NCI-H1105 (cell line): ENCODE measurements at regions not wholly inside any gene's neighbourhood (a gene's known extent, or its start where the extent isn't known, plus 50 kb on each side); places are given as distances from the start of the nearest gene placed in this dataset.
A peak's percentile ranks its signal among the peaks of the same experiment; 100 is the strongest.

Experiments used
- DNase-seq: peaks from one replicate; lab custom pipeline; 2025; lab: John Stamatoyannopoulos, UW

DNA sequence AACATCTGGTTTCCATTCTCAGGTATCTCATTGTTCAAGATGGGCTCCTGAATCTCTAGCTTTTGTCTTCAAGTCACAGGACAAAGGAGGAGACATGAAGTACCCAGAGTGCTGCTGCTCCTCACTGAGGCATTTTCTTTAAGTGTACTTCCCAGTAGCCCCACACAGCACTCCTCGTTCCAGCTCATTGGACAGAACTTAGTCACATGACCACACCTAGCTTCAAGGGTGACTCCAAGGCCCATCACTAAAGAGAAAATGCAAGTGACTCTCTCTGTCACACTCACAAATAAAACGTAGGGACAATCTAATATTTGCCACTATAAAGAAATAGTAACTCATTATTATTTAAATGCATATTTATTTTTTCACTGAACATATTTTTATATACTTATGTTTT is 58.3 kb upstream of the NEUROD6 start:
- no peak for DNase-seq

- DNase-seq, result no peak
Observed at GRCh38 chr7:31407178-31407676, 66.7 kb upstream of the NEUROD6 start.

GRCh38 chr7:31408140-31408729 is 67.7 kb upstream of the NEUROD6 start:
- no peak for DNase-seq

DNA sequence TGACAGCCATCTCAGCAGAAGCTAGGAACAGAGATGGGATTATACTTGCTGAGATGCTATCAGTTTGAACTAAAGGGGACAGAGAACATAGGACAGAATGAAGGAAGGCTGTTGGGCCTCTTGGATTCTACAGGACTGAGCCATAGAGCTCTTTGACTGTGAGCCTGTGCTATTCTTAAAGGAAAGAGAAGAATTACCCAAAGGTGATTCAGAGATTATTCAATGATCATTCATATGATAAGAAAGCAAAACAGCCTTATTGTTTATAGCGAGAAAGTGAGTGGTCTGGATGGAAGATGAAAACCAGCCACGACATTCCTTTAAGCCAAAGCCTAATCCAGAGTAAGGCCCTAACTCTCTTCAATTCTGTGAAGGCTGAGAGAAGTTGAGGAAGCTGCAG is 69.7 kb upstream of the NEUROD6 start:
- no peak for DNase-seq

DNA sequence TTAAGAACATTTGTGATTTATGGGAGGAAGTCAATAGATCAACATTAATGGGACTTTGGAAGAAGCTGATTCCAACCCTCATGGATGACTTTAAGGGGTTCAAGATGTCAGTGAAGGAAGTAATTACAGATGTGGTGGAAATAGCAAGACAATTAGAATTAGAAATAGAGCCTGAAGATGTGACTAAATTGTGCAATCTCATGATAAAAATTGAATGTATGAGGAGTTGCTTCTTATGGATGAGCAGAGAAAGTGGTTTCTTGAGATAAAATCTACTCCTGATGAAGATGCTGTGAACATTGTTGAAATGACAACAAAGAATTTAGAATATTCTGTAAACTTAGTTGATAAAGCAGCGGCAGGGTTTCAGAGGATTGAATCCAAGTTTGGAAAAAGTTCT is 70.9 kb upstream of the NEUROD6 start:
- no peak for DNase-seq

DNA sequence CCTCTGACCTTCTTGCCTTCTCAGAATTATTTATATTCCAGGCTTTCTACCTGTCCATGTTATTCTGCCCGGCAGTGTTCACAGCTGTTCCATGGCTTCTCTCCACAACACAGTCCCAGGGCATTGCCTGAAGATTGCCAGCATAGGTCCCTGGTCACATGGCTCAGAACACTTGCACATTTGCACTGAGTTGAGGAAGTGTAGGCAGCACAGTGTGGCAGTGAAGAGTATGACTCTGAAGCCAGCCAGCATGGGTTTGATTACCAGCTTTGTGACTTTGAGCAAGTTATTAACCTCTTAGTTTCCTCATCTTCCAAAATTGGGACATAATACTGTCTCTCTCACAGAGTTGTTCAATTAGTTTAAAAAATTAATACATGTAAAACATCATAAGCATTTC is 73.2 kb upstream of the NEUROD6 start:
- no peak for DNase-seq

DNA sequence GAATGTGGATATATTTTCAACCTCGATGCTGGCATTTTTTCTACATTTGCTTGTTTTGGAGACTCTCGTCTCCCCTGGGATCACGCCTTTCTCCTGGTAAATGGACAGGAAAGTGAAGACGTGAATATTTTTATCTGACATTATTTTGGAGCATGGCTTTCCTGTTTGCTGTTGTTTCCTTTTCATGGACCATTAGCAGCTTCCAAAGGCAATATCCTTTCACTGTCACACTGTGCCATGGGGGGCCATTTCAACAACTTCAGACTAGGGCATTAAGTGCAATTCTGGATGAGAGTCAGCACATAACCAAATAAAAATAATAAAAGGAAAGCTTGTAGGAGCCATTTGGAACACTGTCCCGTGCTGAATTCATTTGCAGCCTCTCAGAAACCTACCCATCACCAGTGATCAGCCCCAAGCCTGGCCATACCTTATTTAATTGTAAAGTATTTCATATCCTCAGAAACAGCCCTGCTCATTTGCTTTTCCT is 75.9 kb upstream of the NEUROD6 start:
- no peak for DNase-seq

- no peak for DNase-seq
Observed at GRCh38 chr7:31418928-31419327, 78.4 kb upstream of the NEUROD6 start.

DNA sequence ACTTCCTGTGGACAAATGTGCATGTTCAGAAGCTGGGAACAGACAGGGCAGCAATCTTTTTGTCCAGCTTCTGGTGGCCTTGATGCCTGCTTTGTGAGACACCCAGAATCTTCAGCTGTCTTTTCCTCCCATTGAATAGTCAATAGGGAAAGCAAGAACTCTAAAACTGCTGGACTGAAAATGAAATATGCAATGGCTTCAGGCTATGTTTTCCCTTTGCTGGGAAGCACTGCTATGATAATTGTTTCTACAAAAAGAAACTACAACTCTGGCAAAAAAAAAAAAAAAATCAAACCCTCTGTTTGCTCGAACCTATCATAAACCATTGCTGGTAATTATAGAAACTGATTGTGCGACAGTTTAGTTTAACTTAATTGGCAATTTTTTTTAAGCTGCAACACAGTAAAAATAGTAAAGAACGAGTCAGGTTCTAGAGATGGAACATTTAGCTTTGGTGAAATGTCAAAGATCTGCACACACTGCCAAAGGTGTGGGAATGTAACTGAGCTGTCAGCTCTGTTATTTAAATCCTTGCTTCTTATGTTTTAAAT is 79.1 kb upstream of the NEUROD6 start:
- no peak for DNase-seq

DNA sequence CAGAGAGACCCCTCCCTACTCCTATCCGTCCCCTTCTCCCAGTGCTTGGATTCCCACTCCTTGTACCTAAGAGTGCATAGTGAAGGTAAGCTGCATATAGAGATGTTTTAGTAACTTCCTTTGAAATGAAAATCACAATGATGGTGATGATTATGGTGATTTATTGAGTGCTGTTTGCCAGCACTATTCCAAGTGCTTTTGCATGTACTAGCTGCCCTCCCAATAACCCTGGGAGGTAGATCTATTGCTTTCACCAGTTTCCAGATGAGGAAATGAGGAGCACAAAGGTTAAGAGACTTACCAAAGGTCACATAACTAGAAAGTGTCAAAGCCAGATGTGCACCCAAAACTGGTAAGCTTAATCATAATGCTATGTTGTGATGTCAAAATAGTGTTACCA is 80.4 kb upstream of the NEUROD6 start:
- no peak for DNase-seq

GRCh38 chr7:31421607-31422006 is 81.1 kb upstream of the NEUROD6 start:
- DNase-seq, result no peak

DNA sequence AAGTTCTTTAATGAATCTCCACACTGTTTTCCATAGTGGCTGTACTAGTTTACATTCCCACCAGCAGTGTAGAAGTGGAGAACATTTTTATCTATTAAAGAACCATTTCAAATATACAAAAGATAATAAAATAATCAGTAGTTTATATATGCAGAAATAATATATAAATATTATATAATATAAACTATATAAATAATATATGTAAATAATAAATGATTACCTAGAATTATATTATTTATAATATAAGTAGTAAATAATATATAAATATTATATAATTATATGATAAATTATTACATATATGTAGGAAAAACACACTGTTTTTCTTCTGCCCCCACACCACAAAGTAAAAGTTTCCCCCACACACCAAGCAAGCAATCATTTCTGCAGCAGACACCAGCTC is 83.5 kb upstream of the NEUROD6 start:
- no peak for DNase-seq

- no peak for DNase-seq
Observed at GRCh38 chr7:31432176-31432575, 81.7 kb upstream of the ITPRID1 start.

DNA sequence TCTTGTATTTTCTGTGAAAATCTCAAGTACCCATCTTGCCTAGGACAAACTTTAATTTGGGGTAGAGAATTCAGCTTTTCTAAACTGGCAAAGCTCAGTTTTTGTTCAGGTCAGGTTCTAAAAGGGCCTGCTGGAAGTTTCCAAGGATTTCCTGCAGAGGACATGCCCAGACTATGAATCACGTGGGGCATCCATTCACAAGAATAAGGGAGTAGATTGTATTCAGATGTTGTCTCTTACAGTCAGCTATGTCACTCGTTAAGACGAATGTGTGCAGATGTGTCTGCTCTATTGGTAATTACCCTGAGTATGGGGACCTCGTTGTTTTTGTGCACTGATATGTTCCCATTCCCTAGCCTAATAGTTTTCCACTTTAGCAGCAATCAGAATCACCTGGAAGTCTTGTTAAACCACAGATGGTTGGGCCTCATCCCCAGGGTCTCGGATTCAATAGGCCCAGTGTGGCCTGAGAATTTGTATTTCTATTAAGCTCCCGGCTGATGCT is 81.0 kb upstream of the ITPRID1 start:
- no peak for DNase-seq

GRCh38 chr7:31437250-31437865 is 76.5 kb upstream of the ITPRID1 start:
- DNase-seq, result no peak

DNA sequence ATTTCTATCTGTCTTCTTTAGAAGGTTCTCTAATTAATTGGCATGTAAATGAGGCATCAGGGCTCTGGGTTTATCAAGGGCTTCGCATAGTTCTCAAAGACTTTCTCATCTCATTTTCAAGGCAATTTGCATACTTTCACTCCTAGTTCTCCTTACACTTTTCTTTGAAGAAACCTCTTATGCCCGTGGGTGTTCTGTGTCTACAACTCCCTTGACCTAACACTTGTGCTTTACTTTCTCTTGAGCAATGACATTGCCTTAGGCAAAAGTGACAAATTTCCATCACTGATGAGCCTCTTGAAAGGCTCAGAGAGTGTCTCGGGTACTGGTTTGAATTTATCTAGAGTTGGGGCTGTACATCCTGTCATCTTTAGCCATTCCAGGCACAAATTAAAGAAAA is 74.7 kb upstream of the ITPRID1 start:
- DNase-seq, result no peak

GRCh38 chr7:31440511-31440910 is 73.4 kb upstream of the ITPRID1 start:
- no peak for DNase-seq

DNA sequence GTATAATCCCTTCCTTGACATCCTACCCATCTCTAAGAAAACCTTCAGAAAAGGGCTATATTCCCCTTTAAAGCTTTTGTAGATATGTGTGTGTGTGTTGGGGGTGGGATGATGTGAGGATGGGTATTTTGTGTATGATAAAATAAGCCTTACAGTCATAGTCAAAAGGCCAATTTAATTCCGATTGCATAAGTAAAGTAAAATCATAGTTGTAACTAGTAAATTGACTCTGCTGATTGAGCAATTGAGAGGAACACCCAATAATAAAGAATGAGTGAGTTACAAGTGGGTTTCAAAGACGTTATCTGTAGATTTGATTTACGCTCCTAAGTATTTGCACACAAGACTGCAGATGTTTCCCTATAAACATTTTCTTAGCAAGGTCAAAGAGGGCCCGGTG is 71.3 kb upstream of the ITPRID1 start:
- DNase-seq, result no peak

DNA sequence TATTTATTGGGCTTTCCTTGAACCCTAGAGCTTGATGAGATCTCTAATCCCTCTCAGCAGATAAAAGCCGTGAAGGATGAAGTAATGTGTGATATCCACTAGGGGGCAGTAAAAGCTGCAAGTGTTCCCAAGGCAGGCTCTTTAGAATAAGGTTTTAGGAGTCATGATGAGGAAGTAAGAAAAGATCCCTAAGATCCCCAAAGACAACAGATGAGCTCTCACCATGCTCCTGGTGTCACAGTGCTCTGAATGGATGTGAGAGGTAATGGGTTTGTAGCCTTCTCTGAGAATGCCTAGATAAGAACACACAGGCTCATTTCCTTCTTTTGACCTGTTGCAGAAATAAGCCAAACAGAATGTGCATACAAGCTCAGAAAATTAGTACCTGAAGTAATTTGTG is 70.4 kb upstream of the ITPRID1 start:
- peak; percentile 53 for DNase-seq

DNA sequence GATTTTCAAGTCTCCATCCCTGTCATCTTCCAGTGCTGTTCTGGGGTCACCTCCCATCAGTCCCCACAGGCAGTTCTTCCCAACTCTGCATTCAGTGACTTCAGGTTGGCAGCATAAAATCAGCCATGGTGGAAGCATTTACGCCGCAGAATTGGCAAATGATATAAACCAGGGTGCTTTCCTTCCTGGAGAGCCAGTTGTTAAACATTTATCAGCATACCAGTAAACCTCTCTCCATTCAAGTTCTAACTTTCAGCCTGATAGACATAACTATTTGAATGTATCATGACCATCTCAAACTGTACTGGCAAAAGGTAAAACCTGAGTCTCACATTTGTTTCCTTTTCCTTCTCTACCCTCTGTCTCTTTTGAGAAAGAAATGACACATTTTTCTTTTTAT is 69.7 kb upstream of the ITPRID1 start:
- DNase-seq, result no peak

DNA sequence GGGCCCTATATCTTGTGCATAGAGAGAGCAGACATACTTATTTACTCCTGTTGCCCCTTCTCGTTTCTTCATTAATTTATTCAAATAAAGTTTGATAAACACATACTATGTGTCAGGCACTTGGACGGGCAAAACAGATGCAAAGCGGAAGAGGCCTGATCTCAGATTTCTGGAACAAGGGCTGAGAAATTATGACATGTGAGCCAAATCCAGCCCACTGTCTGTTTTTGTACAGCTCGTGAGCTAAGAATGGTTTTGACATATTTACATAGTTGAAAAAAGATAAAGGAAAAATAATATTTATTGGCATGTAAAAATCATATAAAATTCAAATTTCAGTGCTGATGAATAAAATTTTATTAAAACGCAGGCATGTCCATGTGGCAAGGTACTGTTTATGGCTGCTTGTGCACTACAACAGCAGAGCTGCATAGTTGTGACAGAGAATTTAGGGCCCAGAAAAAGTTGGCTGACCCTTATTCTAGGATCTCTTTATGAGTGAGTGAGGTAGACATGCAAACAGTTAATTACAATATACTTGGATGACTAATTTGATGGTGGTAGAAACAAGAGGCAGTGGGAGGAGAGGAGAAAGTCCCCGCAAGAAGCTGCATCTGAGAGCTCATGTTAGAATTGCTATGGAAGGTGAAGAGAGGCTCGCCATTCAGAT is 68.1 kb upstream of the ITPRID1 start:
- DNase-seq, result no peak

GRCh38 chr7:31448649-31449048 is 65.2 kb upstream of the ITPRID1 start:
- no peak for DNase-seq

DNA sequence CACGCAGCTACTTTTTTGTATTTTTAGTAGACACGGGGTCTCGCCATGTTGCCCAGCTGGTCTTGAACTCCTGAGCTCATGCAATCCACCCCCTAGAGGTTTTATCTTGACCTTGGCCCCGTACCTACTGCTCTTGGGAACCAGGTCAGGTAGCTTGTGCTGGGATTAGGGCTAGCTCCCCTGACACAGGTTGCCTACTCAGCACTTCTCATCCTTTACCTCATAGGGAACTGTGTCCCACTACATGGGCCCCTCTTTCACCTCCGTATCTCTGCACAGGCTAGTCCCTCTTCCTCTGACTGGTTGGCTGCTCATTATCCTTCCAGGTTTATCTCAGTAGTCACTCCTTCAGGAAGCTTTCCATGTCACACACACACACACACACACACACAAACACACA is 58.0 kb upstream of the ITPRID1 start:
- no peak for DNase-seq
